Chondrocyte (in vitro differentiated cells): ENCODE measurements at regions not wholly inside any gene's neighbourhood (a gene's known extent, or its start where the extent isn't known, plus 50 kb on each side); places are given as distances from the start of the nearest gene placed in this dataset.

Experiments used
- DNase-seq: peaks from one replicate; pipeline ENCODE4 v3.0.0; 2021; ENCODE audit warnings: mixed read lengths, low spot score
- H3K27ac Mint-ChIP-seq: one replicate; pipeline ENCODE4 v1.8.0; 2021; ENCODE audit warnings: mild to moderate bottlenecking, moderate library complexity, mixed read lengths; ENCODE audit not compliant: unreplicated experiment
- H3K27me3 Mint-ChIP-seq: 2 replicates; pipeline ENCODE4 v1.8.0; 2021; ENCODE audit warnings: low read depth, mixed read lengths
- H3K36me3 Mint-ChIP-seq: 2 replicates; pipeline ENCODE4 v1.8.0; 2021; ENCODE audit warnings: low read depth, mixed read lengths
- H3K4me1 Mint-ChIP-seq: 2 replicates; pipeline ENCODE4 v1.8.0; 2021; ENCODE audit warnings: low read depth, mild to moderate bottlenecking, mixed read lengths
- H3K4me3 Mint-ChIP-seq: one replicate; pipeline ENCODE4 v1.8.0; 2021; ENCODE audit warnings: mild to moderate bottlenecking, moderate library complexity, mixed read lengths; ENCODE audit not compliant: unreplicated experiment
- H3K9me3 Mint-ChIP-seq: 2 replicates; pipeline ENCODE4 v1.8.0; 2021; ENCODE audit warnings: low read depth, mixed read lengths
- TF ChIP-seq, protein P1 (sequence below): fragments of 200-600 bp; sonication (generic); IDR thresholded peaks from 2 replicates; pipeline ENCODE4 v1.5.0; 2021; ENCODE audit warnings: antibody characterized with exemption, mild to moderate bottlenecking, moderate library complexity

DNA sequence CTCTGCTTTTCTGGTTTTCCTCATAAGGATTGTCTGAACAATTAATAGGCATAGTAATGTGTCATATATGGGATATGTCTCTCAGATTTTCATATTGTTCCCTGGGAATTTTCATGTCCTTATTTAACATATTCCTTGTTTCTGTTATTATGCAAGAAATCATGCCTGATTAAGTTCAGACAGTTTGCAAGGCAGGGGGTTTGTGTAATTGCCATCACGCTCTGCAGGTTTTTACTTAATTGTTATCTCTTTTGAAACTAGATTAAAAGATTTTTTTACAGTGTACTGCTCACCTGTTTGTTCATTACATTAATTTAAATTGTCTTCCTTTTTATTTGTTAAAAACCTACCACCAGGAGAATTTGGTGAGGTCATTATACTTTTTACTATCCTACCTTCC is 1253.2 kb upstream of the PRR20A start:
- Mint-ChIP-seq H3K27me3 (no peaks in the 10 kb centered on the region), H3K36me3 (no peaks in the 10 kb centered on the region), H3K9me3 (peaks cover 10% of the 10 kb centered on the region), H3K4me1 (no peaks in the 10 kb centered on the region), H3K4me3 (no peak overlapping the region), H3K27ac (no peak overlapping the region)
- no peak for DNase-seq
- TF ChIP-seq, protein P1, sequence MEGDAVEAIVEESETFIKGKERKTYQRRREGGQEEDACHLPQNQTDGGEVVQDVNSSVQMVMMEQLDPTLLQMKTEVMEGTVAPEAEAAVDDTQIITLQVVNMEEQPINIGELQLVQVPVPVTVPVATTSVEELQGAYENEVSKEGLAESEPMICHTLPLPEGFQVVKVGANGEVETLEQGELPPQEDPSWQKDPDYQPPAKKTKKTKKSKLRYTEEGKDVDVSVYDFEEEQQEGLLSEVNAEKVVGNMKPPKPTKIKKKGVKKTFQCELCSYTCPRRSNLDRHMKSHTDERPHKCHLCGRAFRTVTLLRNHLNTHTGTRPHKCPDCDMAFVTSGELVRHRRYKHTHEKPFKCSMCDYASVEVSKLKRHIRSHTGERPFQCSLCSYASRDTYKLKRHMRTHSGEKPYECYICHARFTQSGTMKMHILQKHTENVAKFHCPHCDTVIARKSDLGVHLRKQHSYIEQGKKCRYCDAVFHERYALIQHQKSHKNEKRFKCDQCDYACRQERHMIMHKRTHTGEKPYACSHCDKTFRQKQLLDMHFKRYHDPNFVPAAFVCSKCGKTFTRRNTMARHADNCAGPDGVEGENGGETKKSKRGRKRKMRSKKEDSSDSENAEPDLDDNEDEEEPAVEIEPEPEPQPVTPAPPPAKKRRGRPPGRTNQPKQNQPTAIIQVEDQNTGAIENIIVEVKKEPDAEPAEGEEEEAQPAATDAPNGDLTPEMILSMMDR = no peak

DNA sequence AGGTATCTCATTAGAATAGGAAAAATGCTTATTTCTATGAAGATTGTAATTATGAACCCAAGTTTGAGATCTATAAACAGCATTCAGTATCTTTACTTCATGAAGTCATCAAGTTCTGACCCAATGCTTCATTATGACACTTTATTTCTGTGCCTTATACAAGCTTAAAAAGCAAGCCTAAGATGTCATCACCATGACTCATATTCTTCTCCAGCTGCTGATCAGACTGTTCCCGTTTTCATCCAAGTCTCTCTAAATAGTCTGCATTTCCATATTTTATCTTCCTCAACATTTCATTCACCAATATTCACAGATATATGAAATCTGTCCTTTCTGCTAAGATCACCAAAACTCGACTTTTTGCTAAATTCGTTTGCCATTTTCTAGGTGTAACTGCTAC is 1247.2 kb upstream of the PRR20A start:
- H3K27ac Mint-ChIP-seq = no peak overlapping the region
- TF ChIP-seq, protein P1 = no peak
- H3K4me3 Mint-ChIP-seq = no peak overlapping the region
- no peaks in the 10 kb centered on the region for H3K4me1 Mint-ChIP-seq
- H3K9me3 Mint-ChIP-seq = peaks cover 3% of the 10 kb centered on the region
- DNase-seq = no peak
- no peaks in the 10 kb centered on the region for H3K27me3 Mint-ChIP-seq
- H3K36me3 Mint-ChIP-seq = no peaks in the 10 kb centered on the region

DNA sequence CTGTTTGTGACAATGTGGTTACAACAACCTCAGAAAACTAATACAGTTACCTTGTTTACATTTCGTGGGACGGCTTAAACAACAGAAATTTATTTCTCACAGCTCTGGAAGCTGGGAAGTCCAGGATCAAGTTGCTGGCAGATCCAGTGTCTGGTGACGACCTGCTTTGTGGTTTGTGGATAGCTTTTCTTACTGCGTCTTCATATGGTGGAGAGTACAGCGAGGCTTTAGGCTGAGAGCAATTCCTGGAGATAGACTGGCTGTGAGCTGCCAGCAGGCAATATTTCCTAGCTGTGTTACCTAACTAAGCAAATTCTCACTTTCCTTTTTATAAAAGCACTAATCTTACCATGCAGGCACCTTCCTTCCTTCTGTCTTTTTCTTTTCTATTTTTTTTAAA is 1203.5 kb upstream of the PRR20A start:
- no peak overlapping the region for H3K4me3 Mint-ChIP-seq

DNA sequence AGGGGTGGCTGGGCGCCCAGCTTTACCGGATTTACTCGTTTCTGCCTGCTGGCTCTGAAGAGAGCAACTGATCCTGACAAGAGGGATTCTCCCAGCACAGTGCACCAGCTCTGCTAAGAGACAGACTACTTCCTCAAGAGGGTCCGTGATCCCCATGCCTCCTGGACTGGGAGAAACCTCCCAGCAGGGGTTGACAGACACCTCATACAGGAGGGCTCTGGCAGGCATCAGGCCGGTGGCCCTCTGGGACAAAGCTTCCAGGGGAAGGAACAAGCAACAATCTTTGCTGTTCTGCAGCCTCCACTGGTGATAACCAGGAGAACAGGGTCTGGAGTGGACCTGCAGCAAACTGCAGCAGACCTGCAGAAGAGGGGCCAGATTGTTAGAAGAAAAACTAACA is 1192.5 kb upstream of the PRR20A start:
- H3K4me1 Mint-ChIP-seq = no peaks in the 10 kb centered on the region
- H3K27ac Mint-ChIP-seq = no peak overlapping the region
- no peaks in the 10 kb centered on the region for H3K36me3 Mint-ChIP-seq
- TF ChIP-seq, protein P1 = no peak
- DNase-seq = peak; percentile 53
- peaks cover 15% of the 10 kb centered on the region for H3K9me3 Mint-ChIP-seq
- no peak overlapping the region for H3K4me3 Mint-ChIP-seq
- no peaks in the 10 kb centered on the region for H3K27me3 Mint-ChIP-seq

More for the DNA sequence above, 1203.5 kb upstream of the PRR20A start:
- no peak for DNase-seq
- Mint-ChIP-seq H3K4me1 (no peaks in the 10 kb centered on the region), H3K36me3 (no peaks in the 10 kb centered on the region), H3K27ac (no peak overlapping the region), H3K27me3 (no peaks in the 10 kb centered on the region), H3K9me3 (peaks cover 9% of the 10 kb centered on the region)
- TF ChIP-seq, protein P1 = no peak

DNA sequence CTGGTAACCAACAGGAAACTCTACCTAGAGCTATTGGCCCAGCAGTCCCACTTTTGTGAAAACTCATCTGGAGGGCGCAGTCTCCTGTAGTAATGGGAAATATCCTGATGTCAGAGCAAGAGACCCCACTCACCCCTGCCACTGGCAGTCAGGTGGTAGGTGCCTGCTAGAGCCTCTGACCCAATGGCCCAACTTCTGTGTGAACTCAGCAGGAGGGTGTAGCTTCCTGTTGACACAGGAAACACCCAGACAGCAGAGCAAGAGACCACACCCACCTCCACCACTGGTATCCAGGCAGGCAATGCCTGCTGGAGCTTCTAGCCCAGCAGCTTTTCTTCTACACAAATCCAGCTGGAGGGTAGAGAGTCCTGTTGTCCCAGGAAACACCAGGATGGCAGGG is 1176.8 kb upstream of the PRR20A start:
- Mint-ChIP-seq H3K27me3 (no peaks in the 10 kb centered on the region), H3K27ac (no peak overlapping the region), H3K4me1 (no peaks in the 10 kb centered on the region), H3K4me3 (no peak overlapping the region), H3K9me3 (peaks cover 36% of the 10 kb centered on the region), H3K36me3 (no peaks in the 10 kb centered on the region)
- DNase-seq = no peak
- TF ChIP-seq, protein P1 = no peak
